ENCODE measurements at regions not wholly inside any gene's neighbourhood (a gene's known extent, or its start where the extent isn't known, plus 50 kb on each side); places are given as distances from the start of the nearest gene placed in this dataset.

GRCh38 chr5:68528821-68529273 lies 313.3 kb downstream of the PIK3R1 start:
- no peak overlapping the region for H3K4me3 ChIP-seq (replicated peaks; ENCODE audit: low read depth, low read length)
- DNase-seq (ENCODE audit: extremely low read depth, low read depth) = no peak
- no peak for TF ChIP-seq CTCF (IDR thresholded peaks at IDR 0.05; ENCODE audit: low read depth, low read length, missing control alignments)

- no peak overlapping the region for H3K4me3 ChIP-seq (replicated peaks; ENCODE audit: low read depth, low read length)
- no peak for TF ChIP-seq CTCF (IDR thresholded peaks at IDR 0.05; ENCODE audit: low read depth, low read length, missing control alignments)
- no peak for DNase-seq (ENCODE audit: extremely low read depth, low read depth)
Observed at GRCh38 chr5:68529581-68529980, 314.0 kb downstream of the PIK3R1 start.

GRCh38 chr5:68531970-68532369 lies 316.4 kb downstream of the PIK3R1 start:
- TF ChIP-seq CTCF (IDR thresholded peaks at IDR 0.05; ENCODE audit: low read depth, low read length, missing control alignments) = no peak
- H3K4me3 ChIP-seq (replicated peaks; ENCODE audit: low read depth, low read length) = no peak overlapping the region
- no peak for DNase-seq (ENCODE audit: extremely low read depth, low read depth)

- DNase-seq (ENCODE audit: extremely low read depth, low read depth) = no peak
- no peak overlapping the region for H3K4me3 ChIP-seq (replicated peaks; ENCODE audit: low read depth, low read length)
- no peak for TF ChIP-seq CTCF (IDR thresholded peaks at IDR 0.05; ENCODE audit: low read depth, low read length, missing control alignments)
Observed at GRCh38 chr5:68533051-68533450, 317.5 kb downstream of the PIK3R1 start.

- TF ChIP-seq CTCF (IDR thresholded peaks at IDR 0.05; ENCODE audit: low read depth, low read length, missing control alignments) = no peak
- H3K4me3 ChIP-seq (replicated peaks; ENCODE audit: low read depth, low read length) = no peak overlapping the region
- DNase-seq (ENCODE audit: extremely low read depth, low read depth) = no peak
Observed at GRCh38 chr5:68533571-68534084, 318.1 kb downstream of the PIK3R1 start.

- DNase-seq (ENCODE audit: extremely low read depth, low read depth) = no peak
- no peak overlapping the region for H3K4me3 ChIP-seq (replicated peaks; ENCODE audit: low read depth, low read length)
- no peak for TF ChIP-seq CTCF (IDR thresholded peaks at IDR 0.05; ENCODE audit: low read depth, low read length, missing control alignments)
Observed at GRCh38 chr5:68534131-68534940, 318.8 kb downstream of the PIK3R1 start.

Data from HFF-Myc (cell line).